GM10266 (cell line): ENCODE measurements at regions not wholly inside any gene's neighbourhood (a gene's known extent, or its start where the extent isn't known, plus 50 kb on each side); places are given as distances from the start of the nearest gene placed in this dataset.

Experiments
- DNase-seq: peaks from one replicate; pipeline ENCODE4 v3.0.0; 2012; ENCODE audit errors: extremely low spot score
- TF ChIP-seq, protein P1 (sequence below): IDR thresholded peaks from 2 replicates; pipeline ENCODE4 v1.5.1; 2012; ENCODE audit warnings: mild to moderate bottlenecking, low read depth; ENCODE audit not compliant: control insufficient read depth, insufficient read depth; ENCODE audit errors: missing control alignments

DNA sequence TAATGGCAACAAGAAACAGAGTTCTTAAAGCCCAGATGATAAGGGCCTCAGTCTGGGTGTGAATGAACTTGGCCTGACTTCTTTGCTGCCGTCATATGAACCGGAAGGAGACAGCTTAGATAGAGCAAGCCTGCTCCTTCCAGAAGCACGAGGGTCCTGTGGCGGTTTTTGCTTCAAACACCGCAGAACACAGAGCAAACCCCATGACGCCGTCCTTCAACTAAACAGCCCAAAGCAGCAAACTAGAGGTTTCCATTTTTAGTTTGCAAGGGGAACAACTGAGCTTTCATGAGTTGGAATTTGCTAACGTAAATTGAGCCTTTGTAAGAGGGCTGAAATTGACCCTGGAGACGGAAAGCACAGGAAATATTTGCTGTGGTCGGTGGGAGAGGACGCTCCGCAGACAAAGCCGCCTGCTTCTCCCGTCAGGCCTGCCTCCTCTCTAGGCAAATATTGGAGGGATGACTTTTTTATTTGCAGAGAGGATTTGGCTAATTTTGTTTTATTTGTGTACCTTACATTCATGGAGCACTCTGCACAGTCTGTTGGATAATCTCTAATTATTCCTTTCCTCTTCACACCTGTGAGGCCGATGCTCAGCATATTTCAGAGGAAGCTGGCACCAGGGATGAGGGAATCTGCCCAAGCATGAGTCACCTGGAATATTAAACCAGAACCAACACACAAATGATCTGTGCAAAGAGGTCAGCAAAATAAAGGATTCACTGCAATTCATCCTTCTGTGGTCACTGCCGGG lies 134.0 kb upstream of the NCK2 start:
- DNase-seq = no peak
- TF ChIP-seq, protein P1, sequence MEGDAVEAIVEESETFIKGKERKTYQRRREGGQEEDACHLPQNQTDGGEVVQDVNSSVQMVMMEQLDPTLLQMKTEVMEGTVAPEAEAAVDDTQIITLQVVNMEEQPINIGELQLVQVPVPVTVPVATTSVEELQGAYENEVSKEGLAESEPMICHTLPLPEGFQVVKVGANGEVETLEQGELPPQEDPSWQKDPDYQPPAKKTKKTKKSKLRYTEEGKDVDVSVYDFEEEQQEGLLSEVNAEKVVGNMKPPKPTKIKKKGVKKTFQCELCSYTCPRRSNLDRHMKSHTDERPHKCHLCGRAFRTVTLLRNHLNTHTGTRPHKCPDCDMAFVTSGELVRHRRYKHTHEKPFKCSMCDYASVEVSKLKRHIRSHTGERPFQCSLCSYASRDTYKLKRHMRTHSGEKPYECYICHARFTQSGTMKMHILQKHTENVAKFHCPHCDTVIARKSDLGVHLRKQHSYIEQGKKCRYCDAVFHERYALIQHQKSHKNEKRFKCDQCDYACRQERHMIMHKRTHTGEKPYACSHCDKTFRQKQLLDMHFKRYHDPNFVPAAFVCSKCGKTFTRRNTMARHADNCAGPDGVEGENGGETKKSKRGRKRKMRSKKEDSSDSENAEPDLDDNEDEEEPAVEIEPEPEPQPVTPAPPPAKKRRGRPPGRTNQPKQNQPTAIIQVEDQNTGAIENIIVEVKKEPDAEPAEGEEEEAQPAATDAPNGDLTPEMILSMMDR = no peak

DNA sequence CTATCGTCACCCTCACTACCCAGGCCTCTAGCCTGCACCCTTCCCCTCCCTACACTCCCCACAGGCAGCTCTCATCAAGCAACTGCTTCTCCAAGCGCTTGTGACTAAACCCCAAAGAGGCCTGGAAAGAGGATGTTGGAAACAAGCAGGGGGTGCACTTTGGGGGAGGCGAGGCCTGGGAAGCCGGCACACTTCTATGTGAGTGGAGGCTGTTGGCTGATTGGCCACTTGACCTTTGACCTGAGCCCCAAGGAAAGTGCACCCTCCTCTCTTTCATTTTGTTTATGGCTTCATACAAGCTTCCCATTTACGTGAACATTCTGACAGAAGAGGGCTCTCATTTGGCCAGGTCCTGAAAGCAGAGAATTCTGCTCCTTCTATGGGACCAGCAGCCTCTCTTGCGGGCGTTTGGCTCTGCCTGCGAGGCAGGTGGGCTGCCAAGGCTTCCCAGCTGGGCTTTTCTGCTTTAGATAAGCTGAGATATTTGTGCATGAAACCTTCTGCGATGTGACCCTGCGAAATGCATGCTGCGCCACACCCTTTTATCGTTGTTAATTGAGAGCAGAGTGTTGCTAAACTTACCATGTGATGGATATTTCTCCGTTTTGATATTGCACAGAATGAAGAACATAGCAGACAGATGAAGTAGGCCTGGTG lies 134.8 kb upstream of the NCK2 start:
- TF ChIP-seq, protein P1 = no peak
- DNase-seq = no peak

DNA sequence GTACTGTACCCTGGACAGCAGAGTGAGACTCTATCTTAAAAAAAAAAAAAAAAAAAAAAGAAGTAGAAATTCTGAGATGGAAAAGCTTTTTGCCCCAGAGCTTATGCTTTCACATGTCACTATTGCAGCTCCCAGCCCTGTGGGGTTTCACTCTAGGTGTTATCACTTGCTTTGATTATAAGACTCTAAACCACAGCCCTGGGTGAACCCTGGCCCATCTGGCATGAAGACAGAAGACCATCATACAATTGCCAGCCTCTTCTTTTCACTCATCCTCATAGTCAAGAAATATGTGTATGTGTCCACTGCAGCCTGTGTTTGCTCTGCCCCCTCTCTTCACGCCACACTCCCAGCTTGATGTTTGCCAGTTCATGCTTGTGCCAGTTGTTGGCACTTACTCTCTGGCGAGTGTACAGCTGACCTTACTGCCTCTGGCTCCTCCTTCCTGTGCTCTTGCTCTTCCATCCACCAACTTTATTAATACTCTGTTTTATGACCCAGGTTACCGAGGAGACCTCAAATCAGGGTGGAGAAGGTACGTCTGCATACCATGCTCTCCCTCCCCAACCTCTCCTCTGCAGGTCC lies 136.7 kb upstream of the NCK2 start:
- DNase-seq = no peak
- TF ChIP-seq, protein P1 = no peak

DNA sequence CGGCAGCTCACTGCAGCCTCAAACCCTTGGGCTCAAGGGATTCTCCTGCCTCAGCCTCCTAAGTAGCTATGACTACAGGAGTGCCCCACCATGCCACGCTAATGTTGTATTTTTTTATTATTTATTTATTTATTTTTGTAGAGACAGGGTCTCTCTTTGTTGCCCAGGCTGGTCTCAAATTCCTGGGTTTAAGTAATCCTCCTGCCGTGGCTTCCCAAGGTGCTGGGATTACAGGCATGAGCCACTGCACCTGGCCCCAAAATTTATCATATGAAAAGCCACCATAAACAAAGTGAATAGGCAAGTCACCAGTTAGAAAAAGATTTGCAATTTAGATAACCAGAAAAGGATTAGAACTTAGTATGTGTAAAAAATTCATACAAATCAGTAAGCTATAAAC lies 138.6 kb upstream of the NCK2 start:
- TF ChIP-seq, protein P1 = no peak
- no peak for DNase-seq

DNA sequence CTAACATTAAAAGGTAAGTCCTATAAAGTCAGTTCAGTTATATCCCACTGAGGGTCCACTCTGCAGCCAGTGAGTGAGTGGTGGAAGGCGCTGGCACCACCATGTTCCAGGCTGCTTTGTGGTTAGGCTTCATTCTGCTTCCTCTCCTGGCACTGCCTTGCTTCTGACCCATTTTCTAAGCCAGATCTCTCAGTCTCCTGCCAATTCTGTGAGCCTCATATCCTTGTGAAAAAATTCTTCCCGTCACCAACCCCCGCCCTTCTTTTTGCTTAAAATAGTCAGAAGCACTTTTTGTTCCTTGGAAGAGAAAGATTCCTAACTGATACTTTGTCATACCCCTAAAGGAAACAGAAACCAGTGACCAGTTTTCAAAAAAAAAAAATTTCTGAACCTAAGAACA lies 139.8 kb upstream of the NCK2 start:
- no peak for DNase-seq
- TF ChIP-seq, protein P1 = no peak

DNA sequence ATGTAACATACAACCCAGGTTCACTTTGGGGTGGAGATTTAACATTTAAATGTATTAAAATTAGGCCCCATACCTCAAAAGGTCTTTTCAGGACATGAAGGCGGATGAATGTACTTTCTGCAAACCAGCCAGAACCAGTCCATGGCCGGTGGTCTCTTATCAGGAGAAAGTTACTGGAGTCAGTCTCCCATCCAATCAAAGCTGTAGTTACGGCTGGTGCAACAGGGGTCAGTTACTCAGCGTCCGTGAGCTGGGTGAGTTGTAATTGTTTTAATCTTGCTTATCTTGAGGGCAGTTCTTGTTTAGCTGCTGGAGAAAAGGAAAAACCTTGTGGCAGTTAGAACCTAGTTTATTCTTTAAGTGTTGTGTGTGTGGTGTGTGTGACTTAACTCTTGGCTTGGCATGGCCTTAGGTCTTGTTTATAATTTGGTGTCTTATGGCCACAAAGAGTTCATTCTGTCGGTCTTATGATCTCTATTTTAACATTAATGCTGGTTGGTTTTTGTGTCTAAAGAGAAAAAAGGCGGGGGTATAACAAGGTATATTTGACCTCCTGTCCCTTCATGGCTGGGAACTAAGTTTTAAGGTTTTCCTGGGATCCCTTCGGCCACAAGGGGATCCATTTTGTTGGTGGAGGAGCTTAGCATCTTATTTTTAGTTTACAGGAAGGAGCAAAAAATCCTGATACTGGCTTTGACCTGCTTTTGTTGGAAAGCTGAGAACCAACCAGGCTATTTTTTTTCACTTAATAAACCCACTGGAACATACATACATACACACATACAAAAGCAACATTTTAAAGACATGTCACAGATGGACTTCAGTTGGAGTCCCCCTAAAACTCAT lies 143.5 kb upstream of the NCK2 start:
- TF ChIP-seq, protein P1 = no peak
- DNase-seq = no peak
